ENCODE measurements at regions not wholly inside any gene's neighbourhood (a gene's known extent, or its start where the extent isn't known, plus 50 kb on each side); places are given as distances from the start of the nearest gene placed in this dataset.

- TF ChIP-seq EZH2 (IDR thresholded peaks at IDR 0.05; ENCODE audit: insufficient read depth, poor library complexity, severe bottlenecking) (no peak), EZH2phosphoT487 (IDR thresholded peaks at IDR 0.05; ENCODE audit: insufficient read depth, low read depth) (no peak)
Measured at GRCh38 chr3:27657871-27658270, 64.3 kb downstream of the EOMES start.
